DND-41 (cell line): ENCODE measurements at regions not wholly inside any gene's neighbourhood (a gene's known extent, or its start where the extent isn't known, plus 50 kb on each side); places are given as distances from the start of the nearest gene placed in this dataset.
"Not testable (repeated sequence)": the region's sequence is repeated elsewhere in the genome, so short reads cannot be mapped to it uniquely, and the experiment has no call there.

Experiments used
- ATAC-seq: fragments of 200-7000 bp; cut with Tn5 transposase; 3 replicates; pipeline ENCODE4 v1.9.1; 2021; ENCODE audit warnings: low read depth; ENCODE audit not compliant: insufficient read depth
- DNase-seq: peaks from one replicate; pipeline ENCODE4 v3.0.0-alpha.2; 2020
- H2AFZ ChIP-seq: 2 replicates; pipeline ENCODE4 v1.6.0; 2012; ENCODE audit warnings: low read depth, low read length
- H3K27ac ChIP-seq: 2 replicates; pipeline ENCODE4 v1.5.1; 2012; ENCODE audit warnings: low read length, inconsistent platforms
- H3K27me3 ChIP-seq: fragments of 200-600 bp; sonication (generic); 2 replicates; pipeline ENCODE4 v1.6.0; 2012; ENCODE audit warnings: low read length, mild to moderate bottlenecking, inconsistent platforms; ENCODE audit not compliant: insufficient read depth, poor library complexity
- H3K36me3 ChIP-seq: 2 replicates; pipeline ENCODE4 v1.5.1; 2012; ENCODE audit warnings: low read length, inconsistent platforms; ENCODE audit not compliant: insufficient read depth
- H3K4me1 ChIP-seq: 2 replicates; pipeline ENCODE4 v1.5.1; 2012; ENCODE audit warnings: mild to moderate bottlenecking, low read length; ENCODE audit not compliant: insufficient read depth
- H3K4me2 ChIP-seq: 2 replicates; pipeline ENCODE4 v1.6.0; 2012; ENCODE audit warnings: mild to moderate bottlenecking, moderate library complexity, low read length, inconsistent platforms; ENCODE audit not compliant: insufficient read depth
- H3K4me3 ChIP-seq, 2 experiments: fragments of 200-600 bp in 1 of 2; shearing (Covaris generic) in 1 of 2; 2 replicates each; pipeline ENCODE4 v1.5.1; 2012 to 2016; ENCODE audit warnings: inconsistent platforms in 2 of 2, low read length in 2 of 2, mild to moderate bottlenecking in 2 of 2, low read depth in 1 of 2, moderate library complexity in 1 of 2
- H3K79me2 ChIP-seq: 2 replicates; pipeline ENCODE4 v1.6.0; 2012; ENCODE audit warnings: low read length, inconsistent platforms; ENCODE audit not compliant: insufficient read depth
- H3K9ac ChIP-seq: 2 replicates; pipeline ENCODE4 v1.6.0; 2012; ENCODE audit warnings: low read depth, mild to moderate bottlenecking, inconsistent platforms, low read length, moderate library complexity
- H3K9me3 ChIP-seq: 2 replicates; pipeline ENCODE4 v1.5.1; 2012; ENCODE audit warnings: low read length, moderate library complexity, mild to moderate bottlenecking, inconsistent platforms; ENCODE audit not compliant: insufficient read depth, severe bottlenecking
- H4K20me1 ChIP-seq: 2 replicates; pipeline ENCODE4 v1.6.0; 2012; ENCODE audit warnings: low read length; ENCODE audit not compliant: insufficient read depth
- CTCF ChIP-seq: IDR thresholded peaks from 2 replicates; pipeline ENCODE4 v1.5.1; 2012; ENCODE audit warnings: borderline replicate concordance, low read length, moderate library complexity, mild to moderate bottlenecking; ENCODE audit not compliant: poor library complexity, severe bottlenecking; ENCODE audit errors: extremely low read depth
- EZH2 ChIP-seq: IDR thresholded peaks from 3 replicates; pipeline ENCODE4 v1.6.1; 2012; ENCODE audit warnings: borderline replicate concordance, low read depth, mild to moderate bottlenecking, moderate library complexity, low read length, inconsistent platforms; ENCODE audit not compliant: severe bottlenecking

- H3K9ac ChIP-seq, H3K36me3 ChIP-seq, H3K27ac ChIP-seq, H3K9me3 ChIP-seq, H2AFZ ChIP-seq, H3K79me2 ChIP-seq, H3K4me1 ChIP-seq, H4K20me1 ChIP-seq, H3K4me2 ChIP-seq, H3K4me3 ChIP-seq, H3K27me3 ChIP-seq: not testable (repeated sequence)
- ATAC-seq: peak; percentile 99
- DNase-seq: peak; percentile 75
- peak; percentile 55 for TF ChIP-seq CTCF
These were observed 178.5 kb downstream of the NPIPB11 start for GRCh38 chr16:29227751-29228663.

- no peaks in the 10 kb centered on the region for H3K27me3 ChIP-seq
- no peaks in the 10 kb centered on the region for H3K79me2 ChIP-seq
- H3K9ac ChIP-seq: no peak overlapping the region
- no peaks in the 10 kb centered on the region for H3K4me1 ChIP-seq
- no peaks in the 10 kb centered on the region for H4K20me1 ChIP-seq
- ATAC-seq (no peak), DNase-seq (no peak)
- H3K27ac ChIP-seq: no peak overlapping the region
- no peaks in the 10 kb centered on the region for H3K36me3 ChIP-seq
- H3K4me2 ChIP-seq: no peak overlapping the region
- H2AFZ ChIP-seq: no peak overlapping the region
- TF ChIP-seq CTCF: no peak
- no peak for TF ChIP-seq EZH2
- no peaks in the 10 kb centered on the region for H3K9me3 ChIP-seq
- no peak overlapping the region for H3K4me3 ChIP-seq
These were observed 179.7 kb downstream of the NPIPB11 start for GRCh38 chr16:29226782-29227181.

- not testable (repeated sequence) for H4K20me1 ChIP-seq, H2AFZ ChIP-seq, H3K36me3 ChIP-seq, H3K9me3 ChIP-seq, H3K4me2 ChIP-seq, H3K27ac ChIP-seq, H3K79me2 ChIP-seq, H3K27me3 ChIP-seq, ATAC-seq, H3K4me3 ChIP-seq, H3K4me1 ChIP-seq, H3K9ac ChIP-seq, DNase-seq
These were observed 181.8 kb downstream of the NPIPB11 start for GRCh38 chr16:29224675-29225074.

GRCh38 chr16:29222615-29223014 lies 183.9 kb downstream of the NPIPB11 start:
- H3K4me2 ChIP-seq, H3K9me3 ChIP-seq, H3K27me3 ChIP-seq, H3K9ac ChIP-seq, H3K4me1 ChIP-seq, H3K4me3 ChIP-seq, H3K27ac ChIP-seq, H3K36me3 ChIP-seq, H2AFZ ChIP-seq, ATAC-seq, DNase-seq, H3K79me2 ChIP-seq, H4K20me1 ChIP-seq: not testable (repeated sequence)

- not testable (repeated sequence) for H3K4me3 ChIP-seq, H3K9ac ChIP-seq, H3K36me3 ChIP-seq, H3K27me3 ChIP-seq, H3K9me3 ChIP-seq, H2AFZ ChIP-seq, H3K79me2 ChIP-seq, H3K4me1 ChIP-seq, H3K4me2 ChIP-seq, H4K20me1 ChIP-seq, ATAC-seq, H3K27ac ChIP-seq, DNase-seq
These were observed 184.5 kb downstream of the NPIPB11 start for GRCh38 chr16:29222008-29222407.

GRCh38 chr16:29221281-29221955 lies 185.1 kb downstream of the NPIPB11 start:
- not testable (repeated sequence) for H4K20me1 ChIP-seq, H3K79me2 ChIP-seq, ATAC-seq, H3K4me3 ChIP-seq, H3K27me3 ChIP-seq, H3K4me2 ChIP-seq, H3K9ac ChIP-seq, H3K27ac ChIP-seq, DNase-seq, H3K9me3 ChIP-seq, H3K36me3 ChIP-seq, H3K4me1 ChIP-seq, H2AFZ ChIP-seq
